DMS 273 (cell line): ENCODE measurements at regions not wholly inside any gene's neighbourhood (a gene's known extent, or its start where the extent isn't known, plus 50 kb on each side); places are given as distances from the start of the nearest gene placed in this dataset.
A peak's percentile ranks its signal among the peaks of the same experiment; 100 is the strongest.

Source experiments
- DNase-seq: peaks from one replicate; lab custom pipeline; 2025; ENCODE audit not compliant: unreplicated experiment; lab: John Stamatoyannopoulos, UW

- DNase-seq, result no peak
Measured at GRCh38 chr16:52597772-52598483, 51.0 kb upstream of the TOX3 start.

DNA sequence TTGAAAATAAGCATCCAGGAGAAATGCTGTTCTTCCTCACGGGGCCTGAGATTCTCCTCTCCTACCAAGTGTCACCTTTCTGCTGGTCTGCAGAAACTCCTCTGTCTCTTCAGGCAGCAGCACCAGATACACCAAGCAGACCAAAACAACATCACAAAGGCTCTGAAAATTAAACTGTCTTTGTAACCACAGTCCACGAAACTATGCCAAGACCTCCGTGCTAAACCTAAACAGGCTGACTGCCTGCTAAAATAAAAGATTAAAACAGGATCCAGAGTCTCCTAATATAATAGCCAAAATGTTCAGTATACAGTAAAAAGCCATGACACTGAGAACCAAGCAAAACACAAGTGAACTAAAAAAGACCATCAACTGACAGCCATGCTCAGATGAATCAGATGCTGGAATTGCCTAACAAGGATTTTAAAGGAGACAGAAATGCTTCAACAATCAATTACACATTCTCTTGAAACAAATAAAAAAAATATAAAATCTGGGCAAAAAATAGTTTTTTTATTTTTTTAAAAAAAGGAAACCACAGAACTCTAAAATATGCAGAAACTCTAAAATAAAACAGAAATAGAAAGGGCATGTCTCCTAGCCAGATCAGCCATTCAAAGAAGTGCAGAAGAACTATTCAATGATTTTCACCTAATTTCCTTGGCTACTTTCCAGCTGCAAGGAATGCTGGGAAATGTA lies 50.3 kb upstream of the TOX3 start:
- peak; percentile 74 for DNase-seq
